Right ventricle myocardium superior (tissue), 1 donor: ENCODE measurements at regions not wholly inside any gene's neighbourhood (a gene's known extent, or its start where the extent isn't known, plus 50 kb on each side); places are given as distances from the start of the nearest gene placed in this dataset.

Source experiments
- ATAC-seq: fragments of 200-7000 bp; cut with Tn5 transposase; one replicate; pipeline ENCODE4 v1.9.1; 2020; ENCODE audit warnings: mild to moderate bottlenecking; ENCODE audit not compliant: poor library complexity
- DNase-seq: peaks from one replicate; pipeline ENCODE4 v3.0.0-alpha.2; 2020
- intact Hi-C: fragments of 100-400 bp; cut with DNase I; formaldehyde crosslinking; loops from one replicate; pipeline ENCODE4 v1.11.2; 2022
- donor health status: DM: no; HTN: yes; CAD: no; lungs with severe emphysema.

DNA sequence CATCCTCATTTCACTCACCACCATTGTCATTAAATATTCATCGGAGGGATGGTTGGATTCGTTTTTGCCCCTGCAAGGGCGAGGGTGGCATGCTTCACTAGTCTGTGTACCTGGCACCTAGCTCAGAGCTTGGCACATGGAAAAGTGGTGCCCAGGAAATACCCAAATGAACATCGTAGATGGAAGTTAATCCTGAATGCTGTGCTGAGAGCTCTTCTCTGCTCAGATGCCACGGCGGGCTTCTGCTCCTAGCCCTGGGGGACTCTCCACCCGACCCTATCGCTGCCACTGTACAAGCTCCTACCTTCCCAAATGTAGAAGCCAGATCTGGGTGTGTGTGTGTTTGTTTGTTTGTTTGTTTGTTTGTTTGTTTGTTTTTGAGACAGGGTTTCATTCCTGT, 113.0 kb upstream of the ZNF507 start:
- no peak for DNase-seq
- no peak for ATAC-seq
- intact Hi-C loops = no loop called here

DNA sequence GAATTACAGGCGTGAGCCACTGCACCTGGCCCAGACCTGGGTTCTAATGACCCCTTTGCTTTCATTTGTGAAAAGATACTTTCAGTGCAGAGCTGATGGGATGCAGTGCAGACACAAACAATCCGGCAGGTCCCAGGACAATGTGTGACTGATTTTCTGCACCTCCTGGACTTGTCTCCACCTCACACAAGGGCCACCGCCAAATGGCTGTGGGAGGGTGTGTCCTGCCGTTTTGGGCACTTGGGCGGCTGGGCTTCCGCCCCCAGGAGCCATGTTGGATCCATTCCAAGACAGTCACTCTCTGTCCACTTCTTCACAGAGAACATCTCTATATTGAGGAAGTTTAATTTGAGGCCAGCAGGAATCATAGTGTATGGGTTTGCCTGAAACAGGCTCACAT, 112.3 kb upstream of the ZNF507 start:
- intact Hi-C loops = no loop called here
- no peak for DNase-seq
- no peak for ATAC-seq

DNA sequence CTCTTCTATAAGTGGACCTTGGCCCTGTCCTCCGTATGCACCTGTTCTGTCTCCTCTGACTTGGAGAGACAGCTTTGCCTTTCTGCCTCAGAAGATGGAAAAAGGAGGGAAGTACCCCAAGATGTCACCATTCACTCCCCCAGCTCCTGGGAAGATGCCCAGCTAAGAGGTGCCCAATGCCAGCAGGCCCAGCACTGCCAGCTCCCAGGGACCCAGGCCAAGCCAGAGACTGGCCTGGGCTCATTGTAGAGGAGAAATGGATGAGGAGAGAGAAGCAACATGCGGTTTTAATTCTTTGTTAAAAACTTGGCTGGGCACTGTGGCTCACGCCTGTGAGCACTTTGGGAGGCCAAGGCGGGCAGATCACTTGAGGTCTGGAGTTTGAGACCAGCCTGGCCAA, 111.5 kb upstream of the ZNF507 start:
- ATAC-seq (no peak), DNase-seq (no peak)
- intact Hi-C loops = no loop called here

DNA sequence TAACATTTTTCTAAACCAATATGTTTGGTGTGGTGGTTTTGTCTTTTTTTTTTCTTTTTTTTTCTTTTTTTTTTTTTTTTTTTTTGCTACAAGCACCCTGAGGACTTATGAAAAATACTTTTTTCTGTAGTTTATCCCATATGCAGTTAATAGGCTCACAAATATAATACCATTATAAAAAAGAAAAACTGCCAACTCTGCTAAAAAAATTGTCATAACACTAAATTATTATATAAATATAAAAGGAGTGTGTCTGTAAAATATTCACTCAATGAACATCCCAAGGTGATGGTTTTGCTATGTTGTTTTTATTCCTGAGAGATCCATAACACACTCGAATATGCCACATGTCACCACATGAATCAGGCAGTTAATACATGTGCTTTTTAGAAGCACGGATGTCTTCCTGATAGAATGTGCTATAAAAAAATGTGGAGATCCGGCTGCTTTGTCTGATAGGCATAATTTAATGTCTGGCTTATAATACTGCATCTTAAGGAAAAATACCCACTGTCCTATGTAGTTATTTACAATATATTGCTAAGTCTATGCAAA, 110.7 kb upstream of the ZNF507 start:
- no peak for DNase-seq
- no peak for ATAC-seq
- intact Hi-C loops = no loop called here

DNA sequence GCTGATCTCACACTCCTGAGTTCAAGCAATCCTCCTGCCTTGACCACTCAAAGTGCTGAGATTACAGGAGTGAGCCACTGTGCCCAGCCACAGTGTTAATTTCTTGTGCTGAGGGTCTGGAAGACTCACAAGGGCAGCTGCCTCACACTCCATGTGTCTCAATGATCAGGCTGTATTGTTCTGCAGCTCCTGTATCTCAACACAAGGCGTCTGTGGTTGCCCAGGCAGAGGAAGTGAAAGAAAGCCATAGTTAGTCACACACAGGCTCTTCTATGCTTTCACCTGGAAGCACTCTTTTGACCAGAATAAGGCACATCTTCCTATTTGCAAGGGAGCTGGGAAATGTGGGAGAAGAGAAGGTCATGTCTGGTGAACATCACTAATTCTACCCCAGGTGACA, 107.3 kb upstream of the ZNF507 start:
- DNase-seq (no peak), ATAC-seq (no peak)
- intact Hi-C loops = no loop called here

DNA sequence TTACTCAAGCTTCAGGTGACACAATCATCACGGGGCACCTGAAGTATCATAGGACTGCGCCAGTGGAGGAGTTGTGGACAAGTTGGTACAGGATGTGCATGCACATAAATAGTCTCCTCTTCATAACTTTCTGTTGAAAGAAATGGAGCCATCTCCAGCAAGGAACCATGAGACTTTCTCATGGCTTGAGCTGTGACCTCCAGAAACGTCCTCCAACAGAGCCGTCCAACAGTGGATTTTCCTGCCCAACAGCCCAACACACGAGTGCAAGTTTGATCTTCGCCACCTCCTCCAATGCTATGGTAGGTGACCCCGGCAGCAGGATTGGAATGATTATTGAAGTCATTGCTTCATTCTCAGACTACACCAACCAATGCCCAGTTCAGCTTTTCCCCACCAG, 105.1 kb upstream of the ZNF507 start:
- DNase-seq = no peak
- intact Hi-C loops = no loop called here
- ATAC-seq = no peak

DNA sequence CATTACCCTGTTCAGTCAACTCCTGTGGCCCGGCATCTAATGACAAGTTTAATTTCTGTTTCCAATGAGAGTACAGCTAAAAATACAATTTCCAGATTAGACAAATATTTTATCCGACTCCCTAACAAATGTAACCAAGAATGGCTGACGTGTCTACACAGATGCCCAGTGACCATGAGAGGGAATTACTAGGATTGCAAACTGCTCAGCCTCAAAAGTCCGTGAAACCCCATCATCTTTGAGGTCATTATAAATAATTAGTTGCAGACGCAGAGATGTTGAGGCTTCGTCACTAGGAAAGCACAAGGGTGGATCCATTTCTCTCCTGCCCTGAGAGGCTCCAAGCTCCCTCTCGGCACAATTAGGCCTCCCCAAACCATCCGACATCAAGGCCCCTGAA, 104.1 kb upstream of the ZNF507 start:
- ATAC-seq (no peak), DNase-seq (no peak)
- intact Hi-C loops = no loop called here

DNA sequence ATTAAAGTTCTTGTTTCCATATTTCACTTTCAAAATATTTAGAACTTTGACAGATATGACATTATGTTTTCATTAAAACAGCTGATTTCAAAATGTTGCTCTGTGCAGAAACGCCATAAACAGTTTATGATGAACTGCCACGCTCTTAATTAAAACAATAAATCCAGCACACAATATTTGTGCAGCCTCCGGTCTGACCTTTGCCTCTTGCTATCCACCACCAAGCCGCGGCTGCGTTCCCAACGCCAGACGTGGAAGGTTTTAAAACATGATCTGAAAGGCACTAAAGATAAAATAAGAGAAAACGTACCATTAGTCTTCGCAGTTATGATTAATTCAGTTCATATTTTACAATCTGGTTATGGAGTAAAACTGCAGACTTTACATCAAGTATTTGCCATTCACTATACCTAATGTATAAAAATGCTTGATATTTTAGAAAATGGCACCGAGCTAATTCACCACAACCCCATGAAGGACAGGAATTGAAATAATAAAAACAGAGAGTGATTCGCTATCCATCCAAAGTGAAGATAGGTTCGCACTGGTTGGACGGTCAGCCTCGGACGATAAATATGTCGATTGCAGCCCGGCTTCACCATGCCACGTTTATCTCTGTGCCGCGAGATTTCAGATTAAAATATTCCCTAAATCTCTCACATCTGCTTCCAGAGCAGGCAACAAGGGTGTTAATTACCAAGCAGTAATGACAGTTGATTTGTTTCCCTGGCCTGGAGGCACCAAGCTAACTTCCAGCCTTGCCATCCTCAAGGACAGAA, 103.3 kb upstream of the ZNF507 start:
- no peak for ATAC-seq
- intact Hi-C loops = no loop called here
- DNase-seq = no peak

DNA sequence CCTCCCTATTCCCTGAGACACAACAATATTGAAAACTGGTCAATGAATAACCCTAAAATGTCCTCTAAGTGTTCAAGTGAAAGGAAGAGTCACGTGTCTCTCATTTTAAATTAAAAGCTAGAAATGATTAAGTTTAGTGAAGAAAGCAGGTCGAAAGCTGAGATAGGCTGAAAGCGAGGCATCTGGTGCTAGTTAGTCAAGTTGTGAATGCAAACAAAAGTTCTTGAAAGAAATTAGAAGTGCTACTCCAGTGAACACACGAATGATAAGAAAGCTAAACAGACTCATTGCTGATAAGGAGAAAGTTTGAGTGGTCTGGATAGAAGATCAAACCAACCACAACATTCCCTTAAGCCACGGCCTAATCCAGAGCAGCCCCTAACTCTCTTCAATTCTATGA, 99.4 kb upstream of the ZNF507 start:
- DNase-seq (no peak), ATAC-seq (no peak)
- intact Hi-C loops = no loop called here

DNA sequence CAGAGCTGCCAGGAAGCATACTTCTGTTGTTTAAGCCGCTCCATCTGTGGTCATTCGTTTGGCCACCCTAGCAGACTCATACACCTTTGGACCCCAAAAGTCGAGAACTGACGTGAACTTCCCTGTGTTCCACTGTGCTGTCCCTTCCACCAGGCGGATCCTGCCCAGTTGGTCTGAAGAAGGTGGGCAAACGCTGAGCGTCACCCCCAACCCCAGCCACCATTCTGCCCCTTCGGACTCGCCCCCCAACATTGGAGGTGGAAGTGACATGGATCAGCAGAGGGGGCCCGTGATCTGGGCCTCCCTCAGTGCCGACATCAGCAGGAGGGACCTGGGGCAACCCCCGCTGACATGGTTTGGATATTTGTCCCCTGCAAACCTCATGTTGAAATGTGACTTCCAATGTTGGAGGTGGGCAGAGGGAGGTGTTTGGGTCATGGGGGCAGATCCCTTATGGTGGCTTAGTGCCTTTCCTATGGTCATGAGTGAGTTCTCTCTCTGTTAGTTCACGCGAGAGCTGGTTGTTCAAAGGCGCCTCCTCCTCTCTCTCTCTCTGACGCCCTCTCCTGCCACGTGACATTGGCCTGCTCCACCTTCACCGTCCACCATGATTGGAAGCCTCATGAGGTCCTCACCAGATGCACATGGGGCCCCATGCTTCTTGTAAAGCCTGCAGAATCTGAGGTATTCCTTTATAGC, 93.6 kb upstream of the ZNF507 start:
- no peak for ATAC-seq
- intact Hi-C loops = no loop called here
- no peak for DNase-seq

DNA sequence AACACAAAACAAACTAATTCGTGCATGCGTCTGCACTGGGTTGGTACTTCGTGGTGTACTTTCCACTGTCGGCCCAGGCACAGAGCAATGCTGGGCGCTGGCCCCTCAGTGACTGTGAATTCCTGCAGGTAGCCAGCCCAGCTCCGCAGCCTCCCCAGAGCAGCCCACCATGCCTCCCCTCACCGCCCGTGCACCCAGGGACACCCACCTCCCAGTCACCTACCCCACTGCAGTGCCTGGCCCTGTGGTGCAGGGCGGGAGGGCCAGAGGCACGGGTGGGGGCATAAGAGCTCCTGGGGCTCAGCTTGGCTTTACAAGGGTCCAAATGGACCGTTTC, 93.1 kb upstream of the ZNF507 start:
- no peak for DNase-seq
- no peak for ATAC-seq
- intact Hi-C loops = no loop called here

DNA sequence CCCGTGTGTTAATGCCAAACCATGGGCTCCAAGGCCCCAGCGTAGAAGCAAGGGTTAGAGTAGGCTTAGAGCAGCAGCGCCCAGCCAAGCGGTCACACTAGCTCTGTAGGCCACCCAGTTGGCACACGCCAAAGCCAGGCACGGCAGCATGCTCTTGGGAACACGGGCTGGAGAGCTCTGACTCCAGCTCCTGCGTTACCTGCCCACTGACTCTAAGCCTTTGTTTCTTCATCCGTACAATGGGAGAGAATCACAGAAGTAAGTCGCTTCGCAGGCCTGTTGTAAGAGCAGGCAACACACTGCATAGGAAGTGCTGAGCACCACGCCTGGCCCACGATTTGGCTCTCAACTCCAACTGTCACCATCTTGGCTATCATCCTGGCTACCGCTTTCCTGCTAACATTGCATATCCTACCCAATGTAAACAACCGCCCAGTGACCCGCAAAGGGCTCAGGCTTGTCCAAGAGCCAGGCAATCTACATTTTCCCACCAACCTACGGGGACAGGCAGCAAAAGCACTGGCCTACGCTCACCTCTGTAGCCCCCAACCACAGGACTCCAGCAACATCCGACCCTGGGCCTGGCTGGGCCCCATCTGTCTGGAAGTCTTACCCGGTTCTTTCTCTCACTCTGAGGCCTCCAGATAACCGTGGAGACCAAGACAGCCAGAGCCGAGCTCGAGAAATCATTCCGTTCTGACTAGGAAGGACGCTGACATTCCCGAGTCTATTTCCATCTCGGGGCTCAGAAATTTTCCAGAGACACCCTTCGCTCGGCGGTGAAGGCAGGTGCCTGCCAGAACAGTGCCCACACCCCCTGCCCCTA, 91.5 kb upstream of the ZNF507 start:
- DNase-seq (no peak), ATAC-seq (no peak)
- intact Hi-C loops = no loop called here

DNA sequence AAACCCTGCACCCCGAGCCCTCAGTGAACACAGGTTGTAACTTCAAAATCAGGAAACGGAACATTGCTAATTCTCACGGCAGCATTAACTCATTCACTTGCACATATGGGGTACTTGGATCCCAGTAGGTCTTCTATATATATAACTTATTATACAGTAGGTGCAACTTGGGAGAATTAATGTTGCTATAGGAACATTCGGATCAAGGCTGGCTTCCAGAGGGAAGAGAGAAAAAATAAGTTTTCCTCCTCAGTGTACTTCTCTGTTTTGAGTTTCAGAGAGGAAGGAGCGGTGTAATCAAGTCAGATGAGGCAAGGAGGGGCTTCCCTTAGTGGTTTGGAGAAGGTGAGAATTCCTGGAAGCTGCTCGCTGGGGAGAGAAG, 90.9 kb upstream of the ZNF507 start:
- DNase-seq (no peak), ATAC-seq (no peak)
- intact Hi-C loops = no loop called here

DNA sequence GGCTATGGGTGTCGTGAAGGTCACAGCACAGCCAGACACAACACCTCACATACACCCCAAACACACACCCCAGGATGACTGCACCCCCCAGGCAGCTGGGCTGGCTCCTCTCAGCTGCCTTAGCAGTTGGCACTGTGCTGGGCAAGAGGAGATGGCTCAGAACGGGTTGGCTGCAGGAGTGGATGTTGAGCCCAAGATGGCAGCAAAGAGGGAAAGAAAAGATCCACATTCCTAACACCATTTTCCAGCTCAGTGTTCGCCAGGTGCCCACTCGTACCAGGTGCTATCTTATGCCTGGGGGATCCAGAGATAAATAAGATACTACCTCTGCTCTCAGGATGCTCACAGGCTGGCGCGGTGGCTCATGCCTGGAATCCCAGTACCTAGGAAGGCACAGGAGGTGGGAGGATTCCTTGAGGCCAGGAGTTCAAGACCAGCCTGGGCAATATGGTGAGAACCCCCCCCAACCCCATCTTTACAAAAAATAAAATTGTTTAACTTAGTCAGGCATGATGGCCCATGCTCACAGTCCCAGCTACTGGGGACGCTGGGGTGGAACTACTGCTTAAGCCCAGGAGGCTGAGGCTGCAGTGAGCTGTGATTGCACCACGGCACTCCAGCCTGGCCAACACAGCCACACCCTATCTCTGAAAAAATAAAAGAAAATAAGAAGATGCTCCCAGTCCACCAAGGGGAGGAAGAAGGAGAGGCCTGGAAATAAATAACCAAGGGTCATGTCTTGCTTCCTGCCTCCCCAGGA, 89.7 kb upstream of the ZNF507 start:
- intact Hi-C loops = no loop called here
- no peak for ATAC-seq
- no peak for DNase-seq

DNA sequence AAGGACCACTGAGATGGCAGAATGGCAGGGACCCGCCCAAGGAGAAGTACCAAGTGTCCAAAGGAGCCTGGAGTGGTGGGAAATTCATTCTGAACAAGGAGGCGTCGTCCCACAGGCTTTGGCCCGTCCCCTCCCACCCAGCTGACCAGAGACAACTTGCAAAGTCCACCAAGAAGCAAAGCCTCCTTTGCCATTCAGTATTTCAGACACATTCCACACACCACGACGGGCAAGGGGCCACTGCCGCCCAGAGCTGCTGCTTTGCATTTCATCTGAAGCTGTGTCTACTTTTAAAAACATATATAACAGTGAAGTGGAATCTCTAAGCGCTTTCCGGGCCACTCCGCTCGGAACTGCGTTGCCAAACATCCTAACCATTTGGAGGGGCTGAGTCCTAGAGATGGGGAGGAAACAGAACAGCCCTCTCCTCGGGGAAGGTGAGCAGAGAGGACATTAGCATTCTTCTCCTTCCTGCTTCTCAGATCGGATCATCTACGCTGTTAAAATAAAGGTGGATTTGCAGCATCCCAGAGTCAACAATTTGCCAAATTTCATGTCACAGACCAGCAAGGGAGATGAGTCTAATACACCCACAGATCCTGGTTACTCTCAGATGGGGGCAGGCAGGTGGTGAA, 89.0 kb upstream of the ZNF507 start:
- intact Hi-C loops = no loop called here

DNA sequence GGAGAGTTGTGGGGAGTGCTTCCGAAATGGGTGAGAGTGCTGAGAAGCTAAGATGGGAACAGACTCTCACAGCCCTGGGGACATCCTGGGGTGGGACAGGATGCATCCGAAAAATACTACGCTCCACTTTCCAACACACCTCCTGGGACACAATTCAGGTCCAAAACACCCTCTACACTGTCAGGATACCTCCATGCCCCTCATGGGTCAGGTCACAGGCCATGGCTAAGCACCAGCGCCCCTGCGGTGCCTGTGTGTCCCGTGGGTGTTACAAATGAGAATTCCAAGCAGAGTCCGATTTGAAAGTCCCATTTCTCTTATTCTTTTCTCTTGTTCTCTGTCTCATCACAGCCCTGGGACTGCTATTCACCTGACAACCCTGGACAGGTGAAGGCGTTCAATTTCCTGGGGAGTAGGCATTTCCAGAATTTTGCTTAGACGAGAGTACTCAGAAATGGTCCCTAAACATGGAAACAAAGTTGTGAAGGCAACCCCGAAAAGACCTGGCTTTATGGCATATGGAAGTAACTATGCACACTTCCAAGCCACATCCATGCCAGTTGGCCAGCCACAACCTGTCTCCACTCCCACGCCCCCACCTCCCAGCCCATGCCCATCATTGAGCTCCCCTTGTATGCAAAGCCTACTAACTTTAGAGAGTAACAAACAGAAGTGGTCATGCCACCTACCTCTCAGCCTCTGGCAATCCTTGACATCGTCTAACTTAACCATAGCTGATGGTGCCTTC, 87.9 kb upstream of the ZNF507 start:
- intact Hi-C loops = no loop called here
- DNase-seq = no peak
- ATAC-seq = no peak

More for the DNA sequence above, 89.0 kb upstream of the ZNF507 start:
- no peak for ATAC-seq
- DNase-seq = no peak

DNA sequence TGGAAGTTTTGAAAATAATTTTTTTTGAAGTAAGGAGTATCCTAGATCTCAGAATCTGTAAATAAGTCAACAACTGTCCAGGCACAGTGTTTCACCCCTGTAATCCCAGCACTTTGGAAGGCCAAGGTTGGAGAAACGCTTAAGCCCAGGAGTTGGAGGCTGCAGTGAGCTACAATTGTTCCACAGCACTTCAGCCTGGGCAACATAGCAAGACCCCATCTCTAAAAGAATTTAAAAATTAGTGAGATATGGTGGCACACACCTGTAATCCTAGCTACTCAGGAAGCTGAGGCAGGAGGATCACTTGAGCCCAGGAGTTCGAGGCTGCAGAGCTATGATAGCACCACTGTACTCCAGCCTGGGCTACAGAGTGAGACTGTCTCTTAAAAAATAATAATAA, 87.2 kb upstream of the ZNF507 start:
- intact Hi-C loops = no loop called here
- no peak for DNase-seq
- no peak for ATAC-seq

DNA sequence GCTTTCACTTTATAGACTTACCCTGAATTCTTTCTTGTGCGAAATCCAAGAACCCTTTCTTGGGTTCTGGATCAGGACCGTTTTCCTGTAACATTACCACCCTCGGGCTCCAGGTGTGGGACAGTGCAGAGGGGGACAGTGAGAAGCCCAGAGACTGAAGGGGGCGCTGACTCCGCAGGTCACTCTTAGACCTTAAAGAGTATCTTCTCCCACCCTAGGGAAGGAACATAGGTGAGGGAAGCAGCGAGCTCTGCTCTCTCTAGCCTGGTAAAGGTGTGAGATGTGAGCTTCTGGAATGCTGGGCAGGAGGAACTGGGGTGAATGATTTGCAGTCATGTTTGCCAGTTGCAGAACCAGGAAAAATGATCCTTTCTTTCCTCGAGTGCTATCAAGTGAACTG, 80.8 kb upstream of the ZNF507 start:
- ATAC-seq (no peak), DNase-seq (no peak)
- intact Hi-C loops = no loop called here
